HG03280 (cell line): ENCODE measurements at regions not wholly inside any gene's neighbourhood (a gene's known extent, or its start where the extent isn't known, plus 50 kb on each side); places are given as distances from the start of the nearest gene placed in this dataset.

Experiments used
- ATAC-seq: cut with Tn5 transposase; IDR thresholded peaks from one replicate; pipeline ENCODE4 v1.9.1; 2021; ENCODE audit warnings: mild to moderate bottlenecking, moderate library complexity; ENCODE audit not compliant: unreplicated experiment

GRCh38 chr14:49970474-49971147 lies 77.7 kb downstream of the ARF6 start:
- peak; percentile 22 for ATAC-seq

GRCh38 chr14:49971156-49972130 lies 78.6 kb downstream of the ARF6 start:
- peak; percentile 90 for ATAC-seq

- ATAC-seq = no peak
These were observed 79.3 kb downstream of the ARF6 start for GRCh38 chr14:49972131-49972671.

GRCh38 chr14:49972823-49973222 lies 79.9 kb downstream of the ARF6 start:
- no peak for ATAC-seq

GRCh38 chr14:49975276-49975675 lies 82.4 kb downstream of the ARF6 start:
- ATAC-seq = no peak

GRCh38 chr14:49975799-49976198 lies 82.9 kb downstream of the ARF6 start:
- no peak for ATAC-seq

- ATAC-seq = peak; percentile 68
These were observed 84.4 kb downstream of the ARF6 start for GRCh38 chr14:49977126-49977841.

- ATAC-seq = no peak
These were observed 87.1 kb downstream of the ARF6 start for GRCh38 chr14:49980027-49980426.

GRCh38 chr14:49982082-49982481 lies 89.2 kb downstream of the ARF6 start:
- no peak for ATAC-seq

GRCh38 chr14:49982501-49982951 lies 89.6 kb downstream of the ARF6 start:
- no peak for ATAC-seq

- ATAC-seq = no peak
These were observed 91.5 kb downstream of the ARF6 start for GRCh38 chr14:49984424-49984823.

- ATAC-seq = no peak
These were observed 93.6 kb downstream of the ARF6 start for GRCh38 chr14:49986343-49987014.

GRCh38 chr14:49988080-49988990 lies 95.5 kb downstream of the ARF6 start:
- ATAC-seq = no peak

GRCh38 chr14:49989966-49990365 lies 97.1 kb downstream of the ARF6 start:
- no peak for ATAC-seq

- no peak for ATAC-seq
These were observed 98.6 kb downstream of the ARF6 start for GRCh38 chr14:49991491-49991890.

GRCh38 chr14:49992036-49992435 lies 99.2 kb downstream of the ARF6 start:
- no peak for ATAC-seq

- no peak for ATAC-seq
These were observed 99.6 kb downstream of the ARF6 start for GRCh38 chr14:49992448-49992847.

GRCh38 chr14:49992901-49993339 lies 100.0 kb downstream of the ARF6 start:
- peak; percentile 89 for ATAC-seq

- no peak for ATAC-seq
These were observed 100.7 kb downstream of the ARF6 start for GRCh38 chr14:49993565-49993964.
